A673 (cell line): ENCODE measurements at regions not wholly inside any gene's neighbourhood (a gene's known extent, or its start where the extent isn't known, plus 50 kb on each side); places are given as distances from the start of the nearest gene placed in this dataset.

ENCODE experiments used
- BruUV-seq: library from RNA; stranded (reverse); fragments of 400-500 nt; replicated peaks from 2 replicates; lab custom pipeline; 2021; lab: Mats Ljungman, UMichigan
- CTCF ChIA-PET: fragments of 300-600 bp; sonication (Branson Sonifier 250); formaldehyde crosslinking; loops from one replicate; lab custom pipeline; 2022; ENCODE audit warnings: antibody characterized with exemption; lab: Charles Lee
- POLR2A ChIA-PET: fragments of 300-600 bp; sonication (Branson Sonifier 250); formaldehyde crosslinking; loops from one replicate; lab custom pipeline; 2022; ENCODE audit warnings: antibody characterized with exemption; ENCODE audit not compliant: low non-redundant PET; lab: Charles Lee
- DNase-seq: peaks from one replicate; pipeline ENCODE4 v3.0.0-alpha.2; 2015; ENCODE audit warnings: low spot score
- H3K27ac ChIP-seq: fragments of 200-600 bp; sonication (generic); 2 replicates; pipeline ENCODE4 v1.5.1; 2016; ENCODE audit warnings: mixed run types, low read depth, mild to moderate bottlenecking, mixed read lengths, antibody characterized with exemption, low read length; ENCODE audit not compliant: poor library complexity, severe bottlenecking
- H3K27me3 ChIP-seq: fragments of 200-600 bp; sonication (generic); replicated peaks from 2 replicates; pipeline ENCODE4 v1.6.1; 2017; ENCODE audit warnings: mixed run types, low read depth, mild to moderate bottlenecking, mixed read lengths, antibody characterized with exemption, low read length; ENCODE audit not compliant: insufficient read depth, poor library complexity
- H3K36me3 ChIP-seq: fragments of 200-600 bp; sonication (generic); 2 replicates; pipeline ENCODE4 v1.6.1; 2016; ENCODE audit warnings: mixed run types, mild to moderate bottlenecking, mixed read lengths, antibody characterized with exemption, low read length; ENCODE audit not compliant: insufficient read depth, poor library complexity, severe bottlenecking
- H3K4me1 ChIP-seq: fragments of 200-600 bp; sonication (generic); 2 replicates; pipeline ENCODE4 v1.6.1; 2017; ENCODE audit warnings: mixed run types, mild to moderate bottlenecking, mixed read lengths, antibody characterized with exemption, low read length; ENCODE audit not compliant: insufficient read depth, poor library complexity, severe bottlenecking
- H3K4me3 ChIP-seq: fragments of 200-600 bp; sonication (generic); 2 replicates; pipeline ENCODE4 v1.5.1; 2016; ENCODE audit warnings: low read depth, mixed run types, mild to moderate bottlenecking, mixed read lengths, low read length; ENCODE audit not compliant: poor library complexity, severe bottlenecking
- H3K9me3 ChIP-seq: fragments of 200-600 bp; sonication (generic); 2 replicates; pipeline ENCODE4 v1.6.1; 2016; ENCODE audit warnings: mixed run types, low read depth, mild to moderate bottlenecking, mixed read lengths, antibody characterized with exemption, low read length; ENCODE audit not compliant: poor library complexity, severe bottlenecking
- CTCF ChIP-seq: fragments of 300-800, 200-600 bp; sonication (generic); conservative IDR thresholded peaks from 2 replicates; pipeline ENCODE4 v1.5.1; 2017; ENCODE audit warnings: low read depth, mild to moderate bottlenecking, antibody characterized with exemption, low read length, moderate library complexity, mixed read lengths
- EZH2 ChIP-seq: fragments of 200-600 bp; sonication (generic); IDR thresholded peaks from 2 replicates; pipeline ENCODE4 v1.6.1; 2017; ENCODE audit warnings: borderline replicate concordance, low read depth, mild to moderate bottlenecking, mixed read lengths, antibody characterized with exemption, low read length; ENCODE audit not compliant: poor library complexity, severe bottlenecking
- intact Hi-C: fragments of 100-400 bp; cut with micrococcal nuclease; formaldehyde crosslinking; loops from one replicate; pipeline ENCODE4 v1.10.0; 2022; ENCODE audit not compliant: unreplicated experiment

DNA sequence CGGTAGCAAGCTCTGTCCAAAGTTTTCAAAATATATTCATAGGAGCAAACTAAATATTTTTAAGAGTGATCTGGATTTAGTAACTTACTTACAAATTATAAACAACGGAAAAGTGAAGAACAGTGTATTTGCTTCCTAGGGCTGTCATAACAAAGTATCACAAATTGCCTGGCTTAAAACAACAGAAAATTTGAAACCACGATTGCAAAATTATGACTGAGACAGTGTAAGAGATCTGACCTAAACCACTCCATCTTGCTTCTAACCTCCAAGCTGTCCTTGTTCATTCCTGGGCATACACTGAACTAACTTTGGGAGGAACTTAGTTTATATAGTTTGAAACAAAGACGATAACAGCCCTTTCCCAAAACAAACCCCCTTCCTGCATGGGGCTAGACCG is 202.0 kb upstream of the CDH6 start:
- Histone ChIP-seq H3K4me1 (no peaks in the 10 kb centered on the region), H3K27ac (no peak overlapping the region), H3K4me3 (no peak overlapping the region), H3K9me3 (no peaks in the 10 kb centered on the region), H3K36me3 (no peaks in the 10 kb centered on the region), H3K27me3 (no peaks in the 10 kb centered on the region)
- CTCF ChIA-PET, result no interaction called here
- intact Hi-C loops, result no loop called here
- POLR2A ChIA-PET, result no interaction called here
- no TSS peak for BruUV-seq
- TF ChIP-seq CTCF, result no peak
- no peak for TF ChIP-seq EZH2
- no peak for DNase-seq

GRCh38 chr5:30981576-30981975 is 211.9 kb upstream of the CDH6 start:
- H3K27ac ChIP-seq, result no peak overlapping the region
- no peak for TF ChIP-seq CTCF
- no peak for TF ChIP-seq EZH2
- intact Hi-C loops, result no loop called here
- H3K27me3 ChIP-seq, result no peaks in the 10 kb centered on the region
- H3K9me3 ChIP-seq, result no peaks in the 10 kb centered on the region
- no peaks in the 10 kb centered on the region for H3K36me3 ChIP-seq
- ChIA-PET CTCF (interaction anchor here (0.7 kb wide), 1 partner anchor 40 kb away, joined by 7 read pairs; no protein-coding TSS in a partner anchor), POLR2A (no interaction called here)
- no TSS peak for BruUV-seq
- H3K4me3 ChIP-seq, result no peak overlapping the region
- no peak for DNase-seq
- H3K4me1 ChIP-seq, result no peaks in the 10 kb centered on the region

DNA sequence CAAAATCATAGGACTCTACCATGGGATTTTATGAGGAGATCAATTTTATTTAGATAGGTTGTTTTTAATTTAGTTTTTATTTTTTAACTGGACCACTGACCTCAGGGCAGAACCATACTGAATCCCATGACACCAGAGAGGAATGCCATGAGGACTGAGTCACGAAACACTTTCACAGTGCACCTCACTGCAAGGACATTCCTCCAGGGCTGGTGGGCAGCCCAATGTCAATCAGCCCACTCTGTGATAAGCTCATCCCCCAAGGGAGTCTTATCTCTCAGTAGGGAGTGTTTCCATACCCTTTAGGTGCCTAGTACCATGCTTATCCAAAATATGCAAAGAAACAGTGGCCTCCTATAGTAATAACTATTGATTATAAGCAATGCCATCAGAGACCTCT is 224.5 kb upstream of the CDH6 start:
- Histone ChIP-seq H3K9me3 (no peaks in the 10 kb centered on the region), H3K4me1 (no peaks in the 10 kb centered on the region), H3K4me3 (no peak overlapping the region), H3K27ac (no peak overlapping the region), H3K27me3 (no peaks in the 10 kb centered on the region), H3K36me3 (no peaks in the 10 kb centered on the region)
- TF ChIP-seq EZH2 (no peak), CTCF (no peak)
- no peak for DNase-seq
- BruUV-seq, result no TSS peak
- CTCF ChIA-PET, result no interaction called here
- intact Hi-C loops, result no loop called here
- POLR2A ChIA-PET, result no interaction called here
